Stomach (tissue), 8 donors: ENCODE measurements at regions not wholly inside any gene's neighbourhood (a gene's known extent, or its start where the extent isn't known, plus 50 kb on each side); places are given as distances from the start of the nearest gene placed in this dataset.

Experiments used
- DNase-seq, 2 donors: peaks; one replicate each; pipeline versions ENCODE4 v3.0.0 to v3.0.0-alpha.2; 2013 to 2019
- H3K27ac ChIP-seq, 5 donors: fragments of 200-600 bp in 4 of 5; sonication (generic) in 4 of 5; one replicate each; pipeline ENCODE4 v1.5.1; 2013 to 2019; ENCODE audit warnings: mild to moderate bottlenecking in 1 of 5, moderate library complexity in 1 of 5
- H3K27me3 ChIP-seq, 3 donors: fragments of 200-600 bp; sonication (generic); one replicate each; pipeline ENCODE4 v1.5.1; 2017 to 2019; ENCODE audit warnings: mixed run types in 1 of 3
- H3K36me3 ChIP-seq, 4 donors: fragments of 200-600 bp; sonication (generic); 1 replicate in 3 of 4; 2 replicates in 1 of 4; pipeline ENCODE4 v1.5.1; 2016 to 2019
- H3K4me1 ChIP-seq, 4 donors: fragments of 200-600 bp; sonication (generic); one replicate each; pipeline ENCODE4 v1.5.1; 2016 to 2019
- H3K4me3 ChIP-seq, 4 donors: fragments of 200-600 bp; sonication (generic) in 3 of 4; one replicate each; pipeline ENCODE4 v1.5.1; 2016 to 2019; ENCODE audit warnings: mild to moderate bottlenecking in 1 of 4
- H3K9me3 ChIP-seq, 4 donors: fragments of 200-600 bp; sonication (generic); one replicate each; pipeline ENCODE4 v1.5.1; 2016 to 2019
- EP300 ChIP-seq: sonication (generic); formaldehyde crosslinking; IDR thresholded peaks from one replicate; pipeline ENCODE4 v1.6.1; 2017; ENCODE audit warnings: antibody characterized with exemption
- POLR2A ChIP-seq, 4 donors: fragments of 450-650 bp; IDR thresholded peaks; one replicate each; pipeline ENCODE4 v1.6.1; 2016; ENCODE audit warnings: antibody characterized with exemption in 4 of 4, control low read depth in 2 of 4, mild to moderate bottlenecking in 1 of 4, moderate library complexity in 1 of 4
- POLR2AphosphoS5 ChIP-seq, 3 donors: sonication (generic); formaldehyde crosslinking; IDR thresholded peaks; one replicate each; pipeline ENCODE4 v1.6.1; 2016; ENCODE audit warnings: antibody characterized with exemption in 3 of 3
- WGBS, 5 donors: extraction: QIAGEN DNeasy Blood & Tissue Kit in 3 of 5; methylation state at CpG; one replicate each; pipeline versions ENCODE4 v1.1.5 to v1.1.7; 2013 to 2018; 5-methylcytosine and 5-hydroxymethylcytosine counted together
- intact Hi-C: fragments of 100-400 bp; cut with DNase I; formaldehyde crosslinking; loops from one replicate; pipeline ENCODE4 v1.15.1; 2023; ENCODE audit warnings: low total_unique reads
- TF ChIP-seq, protein P1 (sequence below), 7 experiments: fragments of 450-650 bp in 4 of 7; fragments of 200-600 bp in 3 of 7; sonication (generic) in 3 of 7; IDR thresholded peaks; one replicate each; pipeline ENCODE4 v1.5.1; 2016 to 2019; ENCODE audit warnings: antibody characterized with exemption in 7 of 7, control low read depth in 2 of 7, mild to moderate bottlenecking in 1 of 7
- donor health status: healthy with polysubstance abuse.
- donor health status: Bipolar disorder and iron deficiency.
- donor health status: healthy.

- Histone ChIP-seq H3K27me3 (peaks cover 0 to 11% (median 0%) of the 10 kb centered on the region in 3 donors), H3K36me3 (no peaks in the 10 kb centered on the region), H3K4me3 (no peak overlapping the region), H3K27ac (no peak overlapping the region), H3K4me1 (no peaks in the 10 kb centered on the region), H3K9me3 (no peaks in the 10 kb centered on the region)
- WGBS, 5 donors = 23 to 40% (median 29%) methylated on average over 1 of the region's 1 CpG
- no peak for DNase-seq
- TF ChIP-seq, protein P1, sequence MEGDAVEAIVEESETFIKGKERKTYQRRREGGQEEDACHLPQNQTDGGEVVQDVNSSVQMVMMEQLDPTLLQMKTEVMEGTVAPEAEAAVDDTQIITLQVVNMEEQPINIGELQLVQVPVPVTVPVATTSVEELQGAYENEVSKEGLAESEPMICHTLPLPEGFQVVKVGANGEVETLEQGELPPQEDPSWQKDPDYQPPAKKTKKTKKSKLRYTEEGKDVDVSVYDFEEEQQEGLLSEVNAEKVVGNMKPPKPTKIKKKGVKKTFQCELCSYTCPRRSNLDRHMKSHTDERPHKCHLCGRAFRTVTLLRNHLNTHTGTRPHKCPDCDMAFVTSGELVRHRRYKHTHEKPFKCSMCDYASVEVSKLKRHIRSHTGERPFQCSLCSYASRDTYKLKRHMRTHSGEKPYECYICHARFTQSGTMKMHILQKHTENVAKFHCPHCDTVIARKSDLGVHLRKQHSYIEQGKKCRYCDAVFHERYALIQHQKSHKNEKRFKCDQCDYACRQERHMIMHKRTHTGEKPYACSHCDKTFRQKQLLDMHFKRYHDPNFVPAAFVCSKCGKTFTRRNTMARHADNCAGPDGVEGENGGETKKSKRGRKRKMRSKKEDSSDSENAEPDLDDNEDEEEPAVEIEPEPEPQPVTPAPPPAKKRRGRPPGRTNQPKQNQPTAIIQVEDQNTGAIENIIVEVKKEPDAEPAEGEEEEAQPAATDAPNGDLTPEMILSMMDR (IDR thresholded peaks at IDR 0.05) = no peak
- TF ChIP-seq POLR2AphosphoS5 (IDR thresholded peaks at IDR 0.05) = no peak
- TF ChIP-seq POLR2A (IDR thresholded peaks at IDR 0.05) = no peak
- no peak for TF ChIP-seq EP300
- intact Hi-C loops = loop anchor here (10.0 kb wide), 1 partner anchor 62 kb away; the partner anchor contains the start of gene SST
Observed at GRCh38 chr3:187612656-187613055, 57.5 kb downstream of the SST start.

DNA sequence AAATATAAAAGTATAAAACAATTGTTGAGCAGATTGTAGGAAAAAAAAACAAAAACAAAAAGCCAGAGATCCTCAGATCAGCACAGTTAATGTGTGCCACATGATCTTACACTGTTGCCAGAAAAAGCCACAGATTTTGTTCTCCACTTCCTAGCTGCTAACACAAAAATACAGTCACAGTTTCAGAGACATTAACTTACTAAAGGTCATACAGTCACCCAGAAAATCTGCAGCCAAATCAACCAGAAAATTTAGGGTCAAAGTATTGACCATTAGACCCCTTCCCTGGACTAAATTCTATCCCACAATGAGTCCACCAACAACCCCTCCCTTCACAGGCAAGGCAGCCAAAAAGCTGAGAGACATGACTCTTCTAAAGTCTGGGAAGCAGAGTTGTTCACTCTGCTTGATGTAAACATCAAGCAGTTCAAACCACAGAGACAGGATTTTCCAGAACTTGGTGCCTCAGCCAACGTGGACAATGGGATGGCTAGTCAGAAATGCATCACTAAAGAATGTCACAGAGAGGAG lies 59.1 kb downstream of the SST start:
- DNase-seq = peak in 1 of 2 donors; percentile 18
- no peak overlapping the region for H3K4me3 ChIP-seq
- no peaks in the 10 kb centered on the region for H3K9me3 ChIP-seq
- peaks cover 0 to 11% (median 0%) of the 10 kb centered on the region in 3 donors for H3K27me3 ChIP-seq
- H3K4me1 ChIP-seq = no peaks in the 10 kb centered on the region
- intact Hi-C loops = loop anchor here (10.0 kb wide), 1 partner anchor 64 kb away; the partner anchor contains the start of gene SST
- 9 to 26% (median 16%) methylated on average over 1 of the region's 1 CpG for WGBS, 5 donors
- no peak overlapping the region for H3K27ac ChIP-seq
- TF ChIP-seq, protein P1 (IDR thresholded peaks at IDR 0.05) = no peak
- TF ChIP-seq EP300 = no peak
- TF ChIP-seq POLR2A (IDR thresholded peaks at IDR 0.05) = no peak
- no peak for TF ChIP-seq POLR2AphosphoS5 (IDR thresholded peaks at IDR 0.05)
- H3K36me3 ChIP-seq = no peaks in the 10 kb centered on the region

DNA sequence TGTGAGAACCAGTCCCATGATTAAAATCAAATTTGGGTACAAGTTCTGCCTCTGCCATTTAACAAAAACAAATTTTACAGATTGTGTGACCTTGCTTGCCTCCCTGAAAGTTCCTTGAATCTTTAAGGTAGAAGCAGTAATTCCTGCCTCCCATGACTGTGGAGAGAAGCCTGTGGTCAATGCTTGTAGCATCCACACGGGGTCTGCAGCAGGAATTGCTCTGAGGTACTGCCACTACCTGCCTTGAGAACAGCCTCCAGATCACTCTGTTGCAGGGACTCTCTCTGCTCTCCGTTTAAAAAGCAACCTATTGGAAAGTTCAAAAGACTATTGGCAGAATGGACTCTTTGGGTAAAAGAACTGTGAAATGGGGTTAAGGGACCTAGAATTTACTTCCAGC lies 75.9 kb downstream of the SST start:
- Histone ChIP-seq H3K4me1 (no peaks in the 10 kb centered on the region), H3K4me3 (no peak overlapping the region), H3K36me3 (no peaks in the 10 kb centered on the region), H3K9me3 (no peaks in the 10 kb centered on the region), H3K27me3 (peaks cover 0 to 3% (median 0%) of the 10 kb centered on the region in 3 donors), H3K27ac (no peak overlapping the region)
- intact Hi-C loops = no loop called here
- TF ChIP-seq EP300 (no peak), POLR2A (IDR thresholded peaks at IDR 0.05) (no peak)
- 26 to 38% (median 32%) methylated on average over 2 of the region's 2 CpGs for WGBS, 5 donors
- no peak for DNase-seq

GRCh38 chr3:187593451-187593850 lies 76.7 kb downstream of the SST start:
- Histone ChIP-seq H3K27me3 (peaks cover 0 to 3% (median 0%) of the 10 kb centered on the region in 3 donors), H3K4me1 (no peaks in the 10 kb centered on the region), H3K4me3 (no peak overlapping the region), H3K27ac (no peak overlapping the region), H3K9me3 (no peaks in the 10 kb centered on the region), H3K36me3 (no peaks in the 10 kb centered on the region)
- TF ChIP-seq, protein P1 (IDR thresholded peaks at IDR 0.05) = no peak
- 65 to 88% (median 68%) methylated on average over 5 of the region's 5 CpGs for WGBS, 5 donors
- no peak for DNase-seq
- intact Hi-C loops = no loop called here

- Histone ChIP-seq H3K27ac (no peak overlapping the region), H3K27me3 (no peaks in the 10 kb centered on the region), H3K4me3 (no peak overlapping the region), H3K9me3 (no peaks in the 10 kb centered on the region), H3K4me1 (no peaks in the 10 kb centered on the region), H3K36me3 (no peaks in the 10 kb centered on the region)
- no peak for DNase-seq
- TF ChIP-seq POLR2A (IDR thresholded peaks at IDR 0.05) = no peak
- no peak for TF ChIP-seq POLR2AphosphoS5 (IDR thresholded peaks at IDR 0.05)
- intact Hi-C loops = no loop called here
- 54 to 63% (median 58%) methylated on average over 10 of the region's 10 CpGs for WGBS, 5 donors
Observed at GRCh38 chr3:187590861-187591576, 79.2 kb downstream of the SST start.
